ENCODE measurements at regions not wholly inside any gene's neighbourhood (a gene's known extent, or its start where the extent isn't known, plus 50 kb on each side); places are given as distances from the start of the nearest gene placed in this dataset.

GRCh38 chr20:11502671-11503070 is 415.0 kb upstream of the BTBD3 start (continued):
- TF ChIP-seq NKRF (conservative IDR thresholded peaks at IDR 0.05): no peak
- no peak for TF ChIP-seq ZNF217 (IDR thresholded peaks at IDR 0.05)
- no peak for TF ChIP-seq NR2C2 (IDR thresholded peaks at IDR 0.05; ENCODE audit: borderline replicate concordance, control insufficient read depth, insufficient read length, low read depth)
- TF ChIP-seq SP1 (IDR thresholded peaks at IDR 0.05; ENCODE audit: low read depth, low read length): no peak
- no peak for TF ChIP-seq CBX3 (IDR thresholded peaks at IDR 0.05; ENCODE audit: borderline replicate concordance, low read depth)
- TF ChIP-seq LARP7 (IDR thresholded peaks at IDR 0.05): no peak
- no peak for TF ChIP-seq KAT2A (conservative IDR thresholded peaks at IDR 0.05; ENCODE audit: control insufficient read depth, low read depth, low read length)
- no peak for TF ChIP-seq BCL3 (IDR thresholded peaks at IDR 0.05; ENCODE audit: borderline replicate concordance, insufficient read depth, low read depth, low read length, poor library complexity, severe bottlenecking)
- TF ChIP-seq NFXL1 (IDR thresholded peaks at IDR 0.05; ENCODE audit: borderline replicate concordance): no peak
- no peak for TF ChIP-seq SIN3A (IDR thresholded peaks at IDR 0.05; ENCODE audit: low read depth, low read length)

- ATAC-seq: no peak
- no TSS peak for BruUV-seq (replicated peaks)
- no peaks in the 10 kb centered on the region for H4K20me1 ChIP-seq (ENCODE audit: control insufficient read depth, insufficient read depth)
- no peak overlapping the region for H2AFZ ChIP-seq (ENCODE audit: control insufficient read depth, low read depth, low read length)
- H3K79me2 ChIP-seq (ENCODE audit: control insufficient read depth, insufficient read depth, low read length): no peaks in the 10 kb centered on the region
- SMC1A ChIA-PET (ENCODE audit: uncharacterized antibody, unreplicated experiment): interaction anchor here (0.7 kb wide), 1 partner anchor 26 kb away, joined by 3 read pairs; no protein-coding TSS in a partner anchor
- H3K4me3 ChIP-seq: no peak overlapping the region
- H3K9ac ChIP-seq (ENCODE audit: control insufficient read depth, insufficient read depth, low read length): no peak overlapping the region
- no peaks in the 10 kb centered on the region for H3K9me3 ChIP-seq (replicated peaks; ENCODE audit: control insufficient read depth, insufficient read depth, low read length)
- H3K4me1 ChIP-seq (ENCODE audit: control insufficient read depth, insufficient read depth, low read length): no peaks in the 10 kb centered on the region
- no peak overlapping the region for H3K4me2 ChIP-seq (ENCODE audit: control insufficient read depth, insufficient read depth)
- no peak for FAIRE-seq
- no peak overlapping the region for H3K27ac ChIP-seq (ENCODE audit: control insufficient read depth, insufficient read depth)
- POLR2A ChIA-PET: interaction anchor here (0.6 kb wide), 1 partner anchor 174 kb away, joined by 3 read pairs; no protein-coding TSS in a partner anchor
- H3K36me3 ChIP-seq (ENCODE audit: control insufficient read depth in 2 of 2, insufficient read depth in 2 of 2, low read length in 1 of 2): no peaks in the 10 kb centered on the region
- no peaks in the 10 kb centered on the region for H3K27me3 ChIP-seq (replicated peaks in 1 of 2; ENCODE audit: control insufficient read depth in 2 of 2, insufficient read depth in 2 of 2, low read length in 1 of 2)
- TF ChIP-seq FOS (IDR thresholded peaks at IDR 0.05; ENCODE audit: borderline replicate concordance, extremely low read depth, insufficient read length): no peak
- TF ChIP-seq JUND (IDR thresholded peaks at IDR 0.05; ENCODE audit: low read depth, low read length): no peak
- no peak for TF ChIP-seq CREM (IDR thresholded peaks at IDR 0.05; ENCODE audit: low read depth)
- intact Hi-C loops (cut with micrococcal nuclease; ENCODE audit: unreplicated experiment) (no loop called here), in situ Hi-C loops (cut with MboI) (no loop called here)
- no peak for DNase-seq (ENCODE audit: low read depth, low spot score)
- CTCF ChIA-PET: no interaction called here
- RAD21 ChIA-PET (ENCODE audit: unreplicated experiment): no interaction called here
Observed at GRCh38 chr20:11509776-11510175, 407.9 kb upstream of the BTBD3 start.

Data from GM12878 (cell line).